Middle frontal gyrus (tissue), 1 donor: ENCODE measurements at regions not wholly inside any gene's neighbourhood (a gene's known extent, or its start where the extent isn't known, plus 50 kb on each side); places are given as distances from the start of the nearest gene placed in this dataset.
"Not testable (repeated sequence)": the region's sequence is repeated elsewhere in the genome, so short reads cannot be mapped to it uniquely, and the experiment has no call there.

Experiments used
- DNase-seq: peaks from one replicate; pipeline ENCODE4 v3.0.0-alpha.2; 2015; ENCODE audit warnings: low spot score; ENCODE audit errors: extremely low spot score

- DNase-seq, result no peak
These were observed 1925.5 kb downstream of the PCDH7 start for GRCh38 chr4:32645653-32646052.

- DNase-seq, result no peak
These were observed 1937.8 kb downstream of the PCDH7 start for GRCh38 chr4:32658019-32658418.

- no peak for DNase-seq
These were observed 1941.1 kb downstream of the PCDH7 start for GRCh38 chr4:32661229-32661628.

GRCh38 chr4:32662803-32663202 lies 1942.6 kb downstream of the PCDH7 start:
- no peak for DNase-seq

GRCh38 chr4:32672359-32672758 lies 1952.2 kb downstream of the PCDH7 start:
- no peak for DNase-seq

- DNase-seq, result no peak
These were observed 1960.8 kb downstream of the PCDH7 start for GRCh38 chr4:32680946-32681345.

GRCh38 chr4:32684160-32684559 lies 1964.0 kb downstream of the PCDH7 start:
- no peak for DNase-seq

- DNase-seq, result no peak
These were observed 1966.0 kb downstream of the PCDH7 start for GRCh38 chr4:32686123-32686522.

GRCh38 chr4:32689518-32689917 lies 1969.3 kb downstream of the PCDH7 start:
- DNase-seq, result no peak

- no peak for DNase-seq
These were observed 1977.2 kb downstream of the PCDH7 start for GRCh38 chr4:32697281-32697814.

- DNase-seq, result no peak
These were observed 1980.7 kb downstream of the PCDH7 start for GRCh38 chr4:32700838-32701237.

- DNase-seq, result no peak
These were observed 1986.7 kb downstream of the PCDH7 start for GRCh38 chr4:32706893-32707292.

- DNase-seq, result not testable (repeated sequence)
These were observed 1996.0 kb downstream of the PCDH7 start for GRCh38 chr4:32716090-32716620.

- no peak for DNase-seq
These were observed 2015.9 kb downstream of the PCDH7 start for GRCh38 chr4:32735856-32736590.

GRCh38 chr4:32744211-32744610 lies 2024.0 kb downstream of the PCDH7 start:
- no peak for DNase-seq

GRCh38 chr4:32745351-32745750 lies 2025.2 kb downstream of the PCDH7 start:
- no peak for DNase-seq

- no peak for DNase-seq
These were observed 2027.9 kb downstream of the PCDH7 start for GRCh38 chr4:32748061-32748460.

- no peak for DNase-seq
These were observed 2028.3 kb downstream of the PCDH7 start for GRCh38 chr4:32748498-32748897.

- DNase-seq, result no peak
These were observed 2032.8 kb downstream of the PCDH7 start for GRCh38 chr4:32752962-32753361.

- no peak for DNase-seq
These were observed 2048.7 kb downstream of the PCDH7 start for GRCh38 chr4:32768664-32769389.

- DNase-seq, result no peak
These were observed 2051.3 kb downstream of the PCDH7 start for GRCh38 chr4:32771491-32771890.

- DNase-seq, result no peak
These were observed 2054.9 kb downstream of the PCDH7 start for GRCh38 chr4:32775049-32775448.
